ENCODE measurements at regions not wholly inside any gene's neighbourhood (a gene's known extent, or its start where the extent isn't known, plus 50 kb on each side); places are given as distances from the start of the nearest gene placed in this dataset.

DNA sequence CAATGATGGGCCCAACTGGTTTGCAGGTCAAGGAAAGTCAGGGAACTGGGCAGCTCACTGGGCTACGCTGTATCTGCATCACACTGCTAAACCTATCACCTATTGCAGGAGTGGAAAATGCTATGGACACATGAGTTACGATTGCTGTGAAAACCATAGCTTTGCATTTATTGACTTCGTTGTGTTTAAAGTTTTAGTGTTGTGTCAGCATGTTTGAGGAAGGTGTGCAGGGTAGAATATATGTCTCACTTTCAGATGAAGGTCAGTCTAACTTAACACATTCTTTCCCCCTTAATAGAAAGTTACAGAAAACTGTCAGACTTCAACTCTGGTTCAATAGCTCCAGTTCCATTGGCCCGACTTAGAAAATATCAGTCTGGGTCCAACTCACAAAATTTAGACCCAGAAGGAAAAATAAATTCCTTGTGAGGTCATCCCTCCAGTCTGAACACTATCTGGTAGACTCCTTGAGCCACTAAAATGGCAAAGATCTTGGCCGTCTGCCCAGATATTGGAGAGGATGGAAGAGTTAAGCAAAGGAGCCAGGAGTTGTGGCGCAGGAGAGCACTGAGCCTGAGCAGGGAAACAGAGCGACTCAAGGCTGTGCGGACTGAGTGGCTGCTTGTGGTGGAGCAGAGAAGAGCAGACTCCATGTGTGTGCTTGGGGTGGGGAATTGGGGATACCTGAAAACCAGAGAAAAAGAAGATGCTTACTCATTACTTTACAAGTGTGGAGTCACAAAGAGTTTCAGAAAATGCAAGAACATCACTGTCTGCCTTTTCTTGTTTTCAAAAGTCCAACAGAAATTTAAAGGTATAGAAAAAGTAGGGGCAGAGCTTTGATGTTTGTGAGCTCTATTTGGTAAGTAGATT lies 518.5 kb downstream of the FGF9 start:
- Histone ChIP-seq H3K27me3 (no peaks in the 10 kb centered on the region), H3K9me3 (no peaks in the 10 kb centered on the region), H3K4me3 (no peak overlapping the region), H3K4me1 (no peaks in the 10 kb centered on the region), H3K27ac (no peak overlapping the region), H3K36me3 (no peaks in the 10 kb centered on the region)
- TF ChIP-seq EP300 (IDR thresholded peaks at IDR 0.05) (no peak), POLR2A (IDR thresholded peaks at IDR 0.05) (no peak), POLR2AphosphoS5 (IDR thresholded peaks at IDR 0.05) (no peak)
- TF ChIP-seq, protein P1, sequence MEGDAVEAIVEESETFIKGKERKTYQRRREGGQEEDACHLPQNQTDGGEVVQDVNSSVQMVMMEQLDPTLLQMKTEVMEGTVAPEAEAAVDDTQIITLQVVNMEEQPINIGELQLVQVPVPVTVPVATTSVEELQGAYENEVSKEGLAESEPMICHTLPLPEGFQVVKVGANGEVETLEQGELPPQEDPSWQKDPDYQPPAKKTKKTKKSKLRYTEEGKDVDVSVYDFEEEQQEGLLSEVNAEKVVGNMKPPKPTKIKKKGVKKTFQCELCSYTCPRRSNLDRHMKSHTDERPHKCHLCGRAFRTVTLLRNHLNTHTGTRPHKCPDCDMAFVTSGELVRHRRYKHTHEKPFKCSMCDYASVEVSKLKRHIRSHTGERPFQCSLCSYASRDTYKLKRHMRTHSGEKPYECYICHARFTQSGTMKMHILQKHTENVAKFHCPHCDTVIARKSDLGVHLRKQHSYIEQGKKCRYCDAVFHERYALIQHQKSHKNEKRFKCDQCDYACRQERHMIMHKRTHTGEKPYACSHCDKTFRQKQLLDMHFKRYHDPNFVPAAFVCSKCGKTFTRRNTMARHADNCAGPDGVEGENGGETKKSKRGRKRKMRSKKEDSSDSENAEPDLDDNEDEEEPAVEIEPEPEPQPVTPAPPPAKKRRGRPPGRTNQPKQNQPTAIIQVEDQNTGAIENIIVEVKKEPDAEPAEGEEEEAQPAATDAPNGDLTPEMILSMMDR (IDR thresholded peaks at IDR 0.05), result no peak
- 90 to 91% methylated on average over 8 of the region's 8 CpGs for WGBS, 2 donors
- intact Hi-C loops (cut with DNase I), result no loop called here
- no peak for DNase-seq

DNA sequence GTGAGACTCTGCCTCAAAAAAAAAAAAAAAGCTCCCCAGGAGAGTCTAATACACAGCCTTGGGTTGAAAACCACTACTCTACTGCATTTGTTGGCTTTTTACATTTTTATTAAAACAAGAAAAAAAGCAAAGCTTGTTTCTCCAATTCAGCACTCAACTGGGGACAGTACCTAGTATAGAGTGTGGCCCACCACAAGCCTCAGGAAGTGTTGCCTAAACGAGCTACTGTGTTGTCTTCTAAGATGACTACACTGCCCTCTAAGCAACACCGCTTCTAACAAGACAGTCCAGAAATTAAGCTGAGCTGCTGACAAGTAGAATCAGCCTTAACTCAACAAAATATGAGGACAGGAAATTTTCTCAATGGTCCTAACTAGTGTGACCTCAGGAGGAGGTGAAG lies 522.2 kb downstream of the FGF9 start:
- H3K4me3 ChIP-seq, result no peak overlapping the region
- intact Hi-C loops (cut with DNase I), result no loop called here
- peaks cover 0 to 4% (median under 1%) of the 10 kb centered on the region in 4 donors for H3K4me1 ChIP-seq
- no peak for DNase-seq
- H3K9me3 ChIP-seq, result no peaks in the 10 kb centered on the region
- TF ChIP-seq, protein P1 (IDR thresholded peaks at IDR 0.05), result no peak
- TF ChIP-seq POLR2AphosphoS5 (IDR thresholded peaks at IDR 0.05) (no peak), POLR2A (IDR thresholded peaks at IDR 0.05) (no peak), EP300 (IDR thresholded peaks at IDR 0.05) (no peak)
- H3K27ac ChIP-seq, result no peak overlapping the region
- 77 to 85% methylated on average over 2 of the region's 2 CpGs for WGBS, 2 donors
- H3K27me3 ChIP-seq, result no peaks in the 10 kb centered on the region
- no peaks in the 10 kb centered on the region for H3K36me3 ChIP-seq

DNA sequence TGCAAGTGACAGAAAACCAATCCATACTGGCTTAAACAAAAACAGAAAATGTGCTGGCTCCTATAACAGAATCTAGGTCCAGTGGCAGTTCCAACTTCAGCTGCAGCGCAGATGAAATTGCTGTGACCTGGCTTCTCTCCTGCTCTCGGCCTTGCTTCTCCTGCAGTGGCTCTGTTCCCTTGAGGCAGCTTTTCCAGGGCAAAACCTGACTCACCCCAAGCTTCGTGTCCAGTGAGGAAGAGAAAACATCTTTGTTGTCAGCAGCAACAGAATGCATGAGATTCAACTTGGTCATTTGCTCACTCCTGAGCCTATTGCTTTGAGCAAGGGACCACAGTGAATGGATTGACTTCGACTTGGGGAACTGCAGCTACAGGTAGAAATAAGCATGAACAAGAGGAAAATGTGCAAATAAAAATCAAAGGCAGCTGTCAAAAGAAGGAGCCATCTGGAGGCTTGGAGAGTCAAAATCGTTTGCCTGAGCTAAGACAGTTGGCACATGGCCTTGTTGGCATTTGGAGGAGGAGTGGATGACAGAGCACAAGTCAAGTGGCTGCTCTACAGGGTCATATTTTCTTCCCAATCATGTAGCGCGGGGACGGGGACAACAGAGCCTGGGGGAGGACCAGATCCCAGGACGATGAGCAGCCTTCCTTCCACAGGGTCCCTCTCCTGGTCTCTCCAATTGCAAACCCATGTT lies 523.4 kb downstream of the FGF9 start:
- Histone ChIP-seq H3K36me3 (no peaks in the 10 kb centered on the region), H3K27me3 (no peaks in the 10 kb centered on the region), H3K27ac (no peak overlapping the region), H3K4me3 (no peak overlapping the region), H3K9me3 (no peaks in the 10 kb centered on the region), H3K4me1 (peaks cover 0 to 15% (median 11%) of the 10 kb centered on the region in 4 donors)
- intact Hi-C loops (cut with DNase I), result no loop called here
- 82 to 83% methylated on average over 9 of the region's 9 CpGs for WGBS, 2 donors
- no peak for TF ChIP-seq POLR2A (IDR thresholded peaks at IDR 0.05)
- TF ChIP-seq POLR2AphosphoS5 (IDR thresholded peaks at IDR 0.05), result no peak
- TF ChIP-seq, protein P1 (IDR thresholded peaks at IDR 0.05), result no peak
- TF ChIP-seq EP300 (IDR thresholded peaks at IDR 0.05), result no peak
- no peak for DNase-seq

DNA sequence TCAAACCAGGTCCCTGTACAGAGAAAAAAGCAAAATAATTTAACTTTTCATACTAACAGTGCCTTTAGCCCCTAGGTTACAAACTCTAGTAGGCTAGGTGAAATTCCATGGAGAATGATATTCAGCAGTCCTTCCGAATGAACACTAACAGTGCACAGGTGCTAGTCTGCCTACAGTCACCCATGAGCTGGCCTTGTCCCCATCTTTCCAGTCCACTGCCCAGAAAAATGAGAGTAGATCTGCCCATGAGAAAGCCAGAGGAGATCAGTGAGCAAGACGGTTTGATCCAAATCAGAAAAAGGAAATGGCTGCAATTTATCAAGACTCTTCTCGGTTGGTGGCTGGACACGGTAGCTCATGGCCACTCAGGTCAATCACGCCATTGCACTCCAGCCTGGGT lies 524.9 kb downstream of the FGF9 start:
- no peak for DNase-seq
- Histone ChIP-seq H3K36me3 (no peaks in the 10 kb centered on the region), H3K9me3 (no peaks in the 10 kb centered on the region), H3K27ac (no peak overlapping the region), H3K27me3 (no peaks in the 10 kb centered on the region), H3K4me3 (no peak overlapping the region), H3K4me1 (peaks cover 0 to 15% (median 12%) of the 10 kb centered on the region in 4 donors)
- TF ChIP-seq EP300 (IDR thresholded peaks at IDR 0.05) (no peak), POLR2A (IDR thresholded peaks at IDR 0.05) (no peak), POLR2AphosphoS5 (IDR thresholded peaks at IDR 0.05) (no peak)
- TF ChIP-seq, protein P1 (IDR thresholded peaks at IDR 0.05), result no peak
- WGBS, 2 donors, result 93 to 95% methylated on average over 5 of the region's 5 CpGs
- intact Hi-C loops (cut with DNase I), result no loop called here
